ENCODE measurements at regions not wholly inside any gene's neighbourhood (a gene's known extent, or its start where the extent isn't known, plus 50 kb on each side); places are given as distances from the start of the nearest gene placed in this dataset.

DNA sequence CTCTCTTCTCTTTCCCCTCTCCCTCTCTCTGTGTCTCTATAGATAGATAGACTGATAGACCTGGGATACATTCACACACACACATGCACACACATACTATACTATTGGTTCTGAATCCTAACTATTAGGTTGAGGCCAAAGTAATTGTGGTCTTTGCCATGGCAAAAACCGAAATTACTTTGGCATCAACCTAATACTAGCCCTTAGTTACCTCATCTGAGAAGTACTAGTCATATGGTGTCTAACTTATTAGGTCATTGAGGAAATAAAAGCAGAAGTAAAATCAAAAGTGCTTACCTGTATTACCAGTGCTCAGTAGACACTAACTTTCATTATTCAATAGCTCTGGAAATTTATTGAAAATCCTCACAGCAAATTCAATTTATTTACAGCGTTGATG, 451.5 kb downstream of the EPHA4 start:
- CTCF ChIA-PET: no interaction called here
- POLR2A ChIA-PET: no interaction called here

DNA sequence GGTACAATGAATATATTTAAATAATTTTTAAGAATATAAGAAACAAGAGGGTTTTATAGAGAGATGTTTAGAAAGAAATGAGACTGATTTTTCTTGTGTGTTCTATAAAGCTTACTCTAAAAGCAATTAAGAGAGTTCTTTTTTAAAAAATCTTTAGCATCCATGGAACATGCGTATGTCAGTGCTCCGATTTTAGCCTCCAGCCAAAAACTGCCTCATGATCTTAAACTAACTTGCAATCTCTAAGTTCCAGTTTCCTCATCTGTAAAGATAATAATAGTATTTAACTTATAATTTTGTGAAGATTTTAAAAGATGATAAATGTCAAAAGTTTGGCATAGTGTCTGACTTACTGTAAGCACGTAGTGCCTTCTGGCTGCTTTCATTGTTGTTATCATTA, 448.7 kb downstream of the EPHA4 start:
- CTCF ChIA-PET: no interaction called here
- POLR2A ChIA-PET: no interaction called here

DNA sequence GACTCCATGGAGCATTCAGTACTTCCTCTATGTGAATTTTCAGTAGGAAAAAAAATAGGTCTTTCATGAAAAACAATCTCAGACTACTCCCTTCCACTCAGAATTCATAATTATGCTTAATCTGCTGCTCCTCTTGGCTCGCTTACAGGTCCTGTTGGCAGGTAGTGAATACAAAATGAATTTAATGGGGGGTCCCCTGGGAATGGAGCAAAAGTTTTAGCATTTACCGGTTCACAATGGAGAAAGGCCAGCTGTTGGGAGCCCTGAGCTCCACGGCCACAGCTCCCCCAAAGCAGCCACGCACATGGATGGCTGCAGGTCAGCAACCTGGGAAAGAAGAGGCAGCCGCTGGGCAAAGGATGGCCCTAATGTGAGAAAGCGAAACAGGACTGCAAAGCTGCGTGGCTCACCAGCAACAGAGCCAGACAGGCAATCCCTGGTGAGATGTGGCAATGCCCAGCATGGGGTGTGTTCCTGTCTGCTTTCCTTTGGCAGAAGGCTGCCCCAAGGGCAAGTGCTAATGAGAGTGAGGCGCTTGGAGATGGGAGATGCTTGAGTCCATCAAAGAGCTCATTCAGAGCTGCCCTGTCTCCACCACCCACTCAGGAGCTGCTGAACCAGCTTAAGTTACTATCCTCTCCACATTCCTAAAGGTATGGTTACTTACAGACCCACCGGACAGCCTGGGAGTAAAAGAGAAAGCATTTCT, 447.4 kb downstream of the EPHA4 start:
- POLR2A ChIA-PET: no interaction called here
- CTCF ChIA-PET: no interaction called here

DNA sequence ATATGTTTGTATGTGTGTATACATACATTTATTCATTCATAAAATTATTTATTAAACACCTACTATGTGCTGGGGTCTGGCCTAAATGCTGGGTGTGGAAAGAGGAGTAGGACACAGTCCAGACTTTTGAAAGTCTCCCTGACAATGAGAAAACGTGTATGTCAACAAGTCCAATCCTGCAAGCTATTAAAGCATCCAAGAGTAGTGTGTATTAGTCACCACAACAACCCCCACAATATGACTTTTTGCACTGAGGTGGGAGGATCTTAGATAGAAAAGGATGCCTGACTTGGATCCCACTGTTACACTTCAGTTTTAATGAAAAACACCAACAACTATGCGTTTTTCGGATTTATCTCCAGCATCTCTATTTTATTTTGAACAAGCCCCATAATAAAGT, 446.4 kb downstream of the EPHA4 start:
- ChIA-PET POLR2A (no interaction called here), CTCF (interaction anchor here (0.7 kb wide), 1 partner anchor 164 kb away, joined by 3 read pairs; no protein-coding TSS in a partner anchor)

DNA sequence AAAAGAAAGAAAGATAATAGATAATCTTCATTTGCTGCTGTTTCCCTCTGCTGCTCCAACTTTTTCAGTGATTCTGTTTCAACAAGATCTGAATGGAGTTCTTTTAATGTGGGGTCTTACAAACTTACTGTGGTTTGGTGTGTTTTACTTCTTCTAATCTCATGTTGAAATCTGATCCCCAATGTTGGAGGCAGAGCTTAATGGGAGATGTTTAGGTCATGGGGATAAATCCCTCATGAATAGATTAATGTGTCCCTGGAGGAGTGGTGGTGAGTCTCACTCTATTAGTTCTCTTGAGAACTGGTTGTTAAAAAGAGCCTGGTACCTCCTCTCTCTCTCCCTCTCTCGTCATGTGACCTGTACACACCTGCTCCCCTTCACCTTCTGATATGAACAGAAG, 442.4 kb downstream of the EPHA4 start:
- CTCF ChIA-PET: no interaction called here

DNA sequence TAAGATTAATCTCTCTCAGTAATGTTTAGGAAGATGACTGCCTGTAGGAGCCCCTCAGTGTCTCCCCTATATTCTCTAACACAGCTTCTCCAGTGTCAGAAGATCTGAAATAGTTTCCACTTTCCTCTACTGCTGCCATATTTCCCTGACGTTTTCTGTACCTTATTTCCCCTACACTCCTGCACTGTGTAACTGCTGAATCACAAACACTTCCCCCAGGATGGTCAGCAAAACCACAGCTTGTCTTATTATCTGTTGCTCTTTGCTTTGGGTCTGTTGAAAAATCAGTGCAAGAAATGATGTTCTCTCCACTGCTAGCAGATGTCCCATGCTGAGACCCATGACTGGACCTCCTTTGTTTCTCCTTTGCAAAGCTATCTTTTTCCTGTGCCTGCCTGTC, 441.7 kb downstream of the EPHA4 start:
- ChIA-PET POLR2A (no interaction called here), CTCF (no interaction called here)

More for the DNA sequence above, 442.4 kb downstream of the EPHA4 start:
- POLR2A ChIA-PET: no interaction called here

DNA sequence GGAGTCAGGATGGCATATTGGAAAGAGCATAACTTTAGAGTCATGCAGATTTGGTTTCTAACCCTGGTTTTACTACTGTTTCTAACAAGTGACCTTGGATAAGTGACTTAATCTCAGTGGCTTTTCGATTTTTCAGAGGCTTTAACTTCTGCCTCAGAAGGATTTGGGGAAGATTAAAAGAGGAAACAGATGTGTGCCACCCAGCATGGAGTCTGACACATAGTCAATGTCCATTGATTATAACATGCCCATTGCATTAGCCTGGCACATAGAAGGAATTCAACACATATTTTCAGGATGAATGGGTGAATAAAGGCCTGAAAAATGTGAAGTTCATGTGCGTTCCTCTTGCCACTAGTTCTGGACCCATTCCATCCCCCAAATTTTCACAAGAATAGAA, 438.2 kb downstream of the EPHA4 start:
- POLR2A ChIA-PET: no interaction called here
- CTCF ChIA-PET: no interaction called here

DNA sequence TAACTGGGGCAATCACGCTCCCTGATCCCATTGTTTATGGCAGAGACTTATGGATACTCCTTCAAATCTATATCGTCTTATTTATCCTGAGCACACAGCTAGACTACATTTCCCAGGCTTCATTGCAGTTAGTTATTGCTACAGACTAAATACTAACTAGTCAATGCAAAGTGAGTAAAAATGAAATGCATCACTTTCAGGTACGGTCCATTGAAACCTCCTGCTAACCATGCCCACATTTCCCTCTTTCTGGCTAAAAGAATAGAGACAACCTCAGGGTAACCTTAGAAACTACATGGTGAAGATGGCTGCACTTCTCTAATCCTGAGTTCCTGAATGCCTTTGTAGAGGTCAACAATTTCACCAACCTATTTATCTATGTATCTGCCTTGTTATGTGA, 437.4 kb downstream of the EPHA4 start:
- CTCF ChIA-PET: no interaction called here
- POLR2A ChIA-PET: no interaction called here

DNA sequence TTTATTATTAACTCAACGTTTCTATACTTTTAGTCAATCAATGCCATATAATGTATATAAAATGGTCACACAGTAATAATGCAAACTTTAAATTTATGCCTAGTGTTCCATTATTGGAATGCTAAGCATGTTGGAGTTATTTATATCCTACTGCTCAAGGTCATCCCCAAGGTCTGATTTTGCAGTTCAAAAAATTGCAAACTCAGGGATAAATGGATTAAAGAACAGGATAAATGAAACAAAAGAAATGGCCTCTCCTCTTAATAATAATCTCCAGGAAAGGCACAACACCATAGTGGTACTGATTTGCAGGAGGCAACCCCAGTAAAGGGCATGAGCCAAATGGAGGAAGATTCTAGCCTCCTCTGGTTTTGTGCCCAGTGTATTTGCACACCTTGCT, 436.4 kb downstream of the EPHA4 start:
- ChIA-PET CTCF (no interaction called here), POLR2A (no interaction called here)

DNA sequence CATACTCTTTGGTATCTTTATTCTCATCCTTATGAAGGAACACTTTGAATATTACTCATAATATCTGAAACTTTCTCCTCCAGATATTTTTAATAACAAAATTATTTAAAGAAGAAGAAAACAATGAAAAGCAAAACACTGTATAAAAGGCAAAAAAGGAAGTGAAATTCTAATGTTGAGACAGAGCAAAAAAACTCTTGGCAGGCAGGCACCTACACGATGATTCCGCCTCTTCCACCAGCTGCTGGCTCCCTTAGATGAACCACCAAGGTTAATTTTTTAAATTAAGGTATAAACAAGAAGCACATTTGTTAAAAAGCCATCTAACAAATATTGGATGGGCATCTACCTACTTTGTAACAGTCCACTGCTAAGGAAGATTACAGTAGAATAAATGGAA, 434.7 kb downstream of the EPHA4 start:
- CTCF ChIA-PET: no interaction called here

DNA sequence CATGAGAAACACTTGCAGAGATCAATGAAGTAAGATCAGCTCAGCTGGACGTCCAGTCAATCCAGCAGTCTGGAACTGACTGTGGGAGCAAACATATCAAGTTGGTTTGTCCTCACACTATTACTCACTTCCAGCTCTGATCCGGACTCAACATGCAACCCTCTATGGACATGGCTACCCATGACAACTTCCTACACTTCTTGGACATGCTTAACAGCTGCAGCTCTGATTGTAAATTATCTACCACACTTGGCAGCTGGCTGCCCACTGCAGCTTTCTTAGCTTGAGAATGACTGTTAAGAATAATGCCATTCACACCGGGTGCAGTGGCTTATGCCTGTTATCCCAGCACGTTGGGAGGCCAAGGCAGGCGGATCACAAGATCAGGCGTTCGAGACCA, 429.8 kb downstream of the EPHA4 start:
- POLR2A ChIA-PET: no interaction called here
- CTCF ChIA-PET: no interaction called here

More for the DNA sequence above, 434.7 kb downstream of the EPHA4 start:
- POLR2A ChIA-PET: no interaction called here

DNA sequence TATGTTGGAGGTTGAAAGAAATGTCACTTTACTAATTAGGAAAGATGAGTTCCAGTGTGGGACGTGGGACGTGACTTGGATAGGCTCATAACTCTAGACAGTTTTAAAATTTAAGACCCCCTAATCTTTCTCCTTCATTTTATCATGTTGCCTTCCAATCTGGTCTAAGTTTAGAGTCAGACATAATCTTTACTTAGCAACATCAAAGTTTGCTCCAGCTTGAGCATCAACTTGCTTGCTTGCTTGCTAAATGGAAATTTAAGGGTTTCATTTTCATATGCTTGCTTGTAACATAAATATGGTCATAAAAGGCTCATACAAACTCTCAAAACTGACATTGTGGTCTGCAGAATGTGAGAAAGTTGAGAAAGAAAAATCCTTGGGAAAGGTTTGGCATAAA, 428.9 kb downstream of the EPHA4 start:
- POLR2A ChIA-PET: no interaction called here
- CTCF ChIA-PET: no interaction called here

DNA sequence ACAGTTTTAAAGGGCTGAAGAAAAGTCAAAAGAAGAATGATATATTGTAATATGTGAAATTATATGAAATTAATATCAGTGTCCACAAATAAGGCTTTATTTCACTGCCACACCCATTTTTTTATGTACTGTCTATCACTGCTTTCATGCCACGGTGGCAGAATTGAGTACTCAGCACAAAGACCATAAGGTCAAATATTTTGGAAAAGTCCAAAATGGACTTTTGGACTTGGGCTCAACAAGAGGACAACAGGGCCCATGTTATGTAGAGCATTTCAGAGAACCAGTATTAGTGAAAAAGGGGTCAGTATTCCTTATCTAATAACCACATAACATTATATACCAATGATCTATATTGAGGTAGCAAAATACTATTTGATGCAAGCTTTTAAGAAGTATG, 427.2 kb downstream of the EPHA4 start:
- POLR2A ChIA-PET: no interaction called here
- CTCF ChIA-PET: no interaction called here

DNA sequence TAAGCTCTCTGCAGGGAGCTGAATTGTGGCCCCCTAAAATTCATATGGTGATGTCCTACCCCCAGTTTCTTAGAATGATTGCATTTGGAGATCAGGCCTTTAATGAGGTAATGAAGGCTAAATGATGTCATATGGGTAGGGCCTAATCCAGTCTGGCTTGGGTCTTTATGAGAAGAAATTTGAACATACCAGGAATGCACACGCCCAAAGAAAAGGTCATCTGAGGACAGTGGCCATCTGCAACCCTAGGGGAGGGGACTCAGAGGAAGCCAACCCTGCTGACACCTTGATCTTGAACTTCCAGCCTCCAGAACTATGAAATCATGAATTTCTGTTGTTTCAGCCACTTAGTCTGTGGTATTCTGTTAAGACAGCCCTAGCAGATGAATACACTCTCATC, 426.7 kb downstream of the EPHA4 start:
- ChIA-PET POLR2A (no interaction called here), CTCF (no interaction called here)

DNA sequence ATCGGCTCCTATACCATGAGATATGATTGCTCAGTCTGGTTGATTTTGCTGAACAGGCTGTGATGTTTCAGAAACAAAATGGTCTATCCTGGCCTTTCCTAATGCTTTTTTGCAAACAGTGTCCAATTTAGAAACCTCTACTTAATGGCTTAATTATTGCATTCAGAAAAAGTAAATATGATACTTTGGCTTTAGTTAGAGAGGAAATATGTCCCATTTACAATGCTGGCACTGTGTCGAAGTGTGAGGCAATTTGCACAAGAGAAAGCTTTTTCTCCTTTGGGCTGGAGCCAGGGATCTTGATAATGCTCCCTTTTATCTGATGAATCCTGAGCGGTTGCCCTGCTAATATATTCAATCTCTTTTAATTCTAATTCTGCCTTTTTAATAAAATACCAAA, 418.9 kb downstream of the EPHA4 start:
- POLR2A ChIA-PET: no interaction called here
- CTCF ChIA-PET: interaction anchor here (0.6 kb wide), 1 partner anchor 41 kb away, joined by 3 read pairs; no protein-coding TSS in a partner anchor

DNA sequence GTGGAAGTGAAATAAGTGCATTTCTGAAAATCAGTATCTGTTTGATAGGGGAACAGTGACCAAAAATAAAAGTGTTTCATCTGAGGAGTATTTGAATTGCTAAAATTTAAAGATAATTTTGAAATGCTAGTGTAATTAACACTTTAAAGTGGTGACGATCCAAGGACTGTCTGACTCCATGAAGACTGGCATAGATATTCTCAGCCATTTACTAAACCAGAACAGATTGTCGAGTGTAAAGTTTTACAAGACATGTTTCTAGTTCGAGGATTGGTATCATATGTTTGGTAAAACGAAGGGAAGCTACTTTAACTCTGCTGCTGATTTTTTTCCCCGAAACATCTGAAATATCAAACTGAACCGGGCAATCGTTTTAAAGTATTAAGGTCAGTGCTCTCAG, 417.9 kb downstream of the EPHA4 start:
- CTCF ChIA-PET: no interaction called here
- POLR2A ChIA-PET: no interaction called here

DNA sequence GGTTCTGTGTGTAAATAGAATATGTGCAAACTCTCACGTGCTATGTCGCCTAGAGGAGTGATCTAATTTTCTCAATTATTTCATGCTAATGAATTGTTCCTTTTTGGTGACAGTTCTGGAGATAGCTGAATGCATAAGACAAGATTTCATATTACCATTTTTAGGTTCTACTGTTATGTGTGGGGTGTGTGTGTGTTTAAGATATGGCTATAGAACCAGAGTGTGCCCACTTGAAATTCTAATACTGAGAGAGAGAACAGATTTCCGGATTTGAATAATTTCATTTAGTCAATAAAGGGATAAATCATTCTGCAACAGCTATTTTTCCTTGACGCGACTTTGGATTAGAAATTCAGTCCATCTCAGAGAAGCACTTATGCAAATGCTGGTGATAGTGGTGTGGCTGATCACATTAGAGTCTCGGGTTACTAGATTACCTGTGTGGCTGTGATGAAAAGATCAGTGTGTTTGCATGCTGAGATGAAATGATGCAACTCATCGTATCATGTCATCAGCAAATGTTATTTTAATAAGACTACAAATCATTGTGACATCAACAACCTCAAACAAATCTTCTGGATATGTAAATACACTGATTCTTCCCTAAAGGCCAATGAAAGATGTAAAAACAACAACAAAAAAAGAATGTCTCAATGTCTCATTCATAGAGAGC, 415.9 kb downstream of the EPHA4 start:
- ChIA-PET POLR2A (no interaction called here), CTCF (no interaction called here)

DNA sequence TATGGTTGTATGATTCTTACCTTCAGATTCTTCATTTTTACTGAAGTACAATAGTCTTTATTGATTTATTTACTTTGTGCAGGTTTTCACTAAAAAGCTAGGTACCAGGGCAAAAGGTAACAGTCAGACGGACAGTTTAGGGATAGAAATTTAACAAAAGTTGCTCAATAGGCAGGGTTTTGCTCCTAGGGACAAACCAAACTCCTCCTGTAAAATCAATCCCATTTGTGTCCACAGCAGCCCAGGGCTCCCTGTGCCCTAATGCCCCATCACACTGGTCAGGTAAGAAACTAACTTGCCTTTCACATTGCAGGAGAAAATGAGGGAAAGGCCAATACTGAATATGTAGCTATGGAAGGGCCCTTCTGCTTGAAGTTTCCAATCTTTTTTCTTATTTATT, 410.9 kb downstream of the EPHA4 start:
- CTCF ChIA-PET: no interaction called here
- POLR2A ChIA-PET: no interaction called here

DNA sequence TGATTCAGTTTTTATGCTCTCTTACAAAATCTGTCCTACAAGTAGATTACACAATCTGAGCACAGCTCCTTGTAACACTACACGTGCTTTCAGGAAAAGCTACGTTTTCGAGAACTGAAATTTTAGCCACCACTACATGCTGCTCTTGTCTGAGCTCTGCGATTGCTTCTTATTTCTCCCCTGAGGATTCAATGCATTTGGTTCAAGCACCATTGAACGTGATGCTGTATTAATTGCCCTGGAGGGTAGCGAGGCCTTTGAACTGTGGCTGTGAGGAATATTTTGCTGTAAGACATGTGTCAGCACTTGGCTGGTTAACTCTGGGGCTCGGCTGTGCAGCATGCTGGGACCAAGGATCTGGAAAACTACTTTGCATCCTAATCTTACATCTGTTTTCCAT, 405.8 kb downstream of the EPHA4 start:
- POLR2A ChIA-PET: no interaction called here
- CTCF ChIA-PET: no interaction called here

DNA sequence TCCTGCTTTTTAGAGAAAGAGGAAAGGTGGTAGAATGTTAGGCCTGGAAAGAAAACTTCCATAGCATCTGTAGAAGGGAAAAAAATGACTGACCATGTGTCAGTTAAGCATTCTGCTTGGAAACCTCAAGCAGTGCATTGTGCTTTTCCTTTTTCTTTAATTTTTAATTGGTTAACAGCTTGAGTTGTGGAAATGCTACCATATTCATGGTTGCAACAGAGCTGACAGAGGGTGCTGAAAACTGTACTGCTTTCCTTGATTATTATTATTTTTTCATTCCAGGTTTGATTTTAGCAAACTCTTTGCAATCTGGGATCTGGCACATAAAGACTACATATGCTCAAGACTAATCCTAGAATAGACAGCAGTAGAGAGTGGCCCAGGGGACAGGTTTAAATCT, 404.5 kb downstream of the EPHA4 start:
- ChIA-PET CTCF (no interaction called here), POLR2A (no interaction called here)

DNA sequence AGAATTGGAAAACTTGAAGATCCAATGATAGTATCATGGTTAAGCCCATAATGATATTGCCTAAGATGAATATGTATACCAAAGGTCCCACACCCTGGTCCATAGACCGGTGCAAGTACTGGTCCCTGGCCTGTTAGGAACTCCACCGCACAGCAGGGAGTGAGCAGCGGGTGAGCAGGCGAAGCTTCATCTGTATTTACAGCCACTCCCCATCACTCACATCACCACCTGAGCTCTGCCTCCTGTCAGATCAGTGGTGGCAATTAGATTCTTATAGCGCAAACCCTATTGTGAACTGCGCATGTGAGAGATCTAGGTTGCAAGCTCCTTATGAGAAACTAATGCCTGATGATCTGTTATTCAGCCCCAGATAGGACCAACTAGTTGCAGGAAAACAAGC, 402.4 kb downstream of the EPHA4 start:
- ChIA-PET POLR2A (no interaction called here), CTCF (no interaction called here)

DNA sequence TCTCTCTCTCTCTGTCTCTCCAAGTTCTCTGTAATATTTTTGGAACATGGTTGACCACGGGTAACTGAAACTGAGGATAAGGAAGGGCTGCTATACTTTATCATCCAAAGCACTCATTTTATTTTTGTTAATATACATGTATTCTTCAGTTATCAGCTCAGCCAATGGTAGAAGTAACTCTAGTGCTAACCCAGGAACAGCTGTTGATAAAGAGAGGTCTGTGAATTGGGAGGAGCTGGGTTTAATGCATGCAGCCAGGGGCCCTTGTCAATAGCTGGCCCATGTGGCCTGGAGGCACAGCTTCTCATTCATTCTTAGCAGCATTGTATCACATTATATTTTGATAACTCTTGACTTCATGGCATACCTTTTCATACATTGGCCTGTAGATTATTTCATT, 401.6 kb downstream of the EPHA4 start:
- ChIA-PET POLR2A (no interaction called here), CTCF (no interaction called here)
